Esophagus muscularis mucosa (tissue), 4 donors: ENCODE measurements at regions not wholly inside any gene's neighbourhood (a gene's known extent, or its start where the extent isn't known, plus 50 kb on each side); places are given as distances from the start of the nearest gene placed in this dataset.

Experiments used
- DNase-seq: peaks from one replicate; pipeline ENCODE4 v3.0.0-alpha.2; 2017; ENCODE audit errors: extremely low spot score
- H3K27ac ChIP-seq, 4 donors: fragments of 200-600 bp; sonication (generic); replicated peaks in 1 of 4; 1 replicate in 3 of 4; 2 replicates in 1 of 4; pipeline ENCODE4 v1.5.1; 2016 to 2019; ENCODE audit warnings: mild to moderate bottlenecking in 1 of 4
- H3K27me3 ChIP-seq, 4 donors: fragments of 200-600 bp; sonication (generic); one replicate each; pipeline versions ENCODE4 v1.5.1 to v1.6.0; 2016 to 2019
- H3K36me3 ChIP-seq, 4 donors: fragments of 200-600 bp; sonication (generic); one replicate each; pipeline ENCODE4 v1.5.1; 2016 to 2019
- H3K4me1 ChIP-seq, 4 donors: fragments of 200-600 bp; sonication (generic); one replicate each; pipeline ENCODE4 v1.5.1; 2016 to 2019
- H3K4me3 ChIP-seq, 4 donors: fragments of 200-600 bp; sonication (generic); 1 replicate in 2 of 4; 2 replicates in 2 of 4; pipeline ENCODE4 v1.5.1; 2016 to 2019; ENCODE audit warnings: mild to moderate bottlenecking in 4 of 4, moderate library complexity in 1 of 4
- H3K9me3 ChIP-seq, 4 donors: fragments of 200-600 bp; sonication (generic); 1 replicate in 3 of 4; 2 replicates in 1 of 4; pipeline ENCODE4 v1.5.1; 2016 to 2019
- EP300 ChIP-seq: sonication (generic); formaldehyde crosslinking; IDR thresholded peaks from one replicate; pipeline ENCODE4 v1.6.1; 2017; ENCODE audit warnings: antibody characterized with exemption
- POLR2A ChIP-seq: fragments of 450-650 bp; IDR thresholded peaks from one replicate; pipeline ENCODE4 v1.6.1; 2017; ENCODE audit warnings: antibody characterized with exemption, moderate library complexity, mild to moderate bottlenecking, low read depth
- POLR2AphosphoS5 ChIP-seq, 2 donors: sonication (generic); formaldehyde crosslinking; IDR thresholded peaks; one replicate each; pipeline ENCODE4 v1.6.1; 2017; ENCODE audit warnings: antibody characterized with exemption in 2 of 2
- WGBS: methylation state at CpG from one replicate; pipeline ENCODE4 v1.1.5; 2018; 5-methylcytosine and 5-hydroxymethylcytosine counted together
- intact Hi-C: fragments of 100-400 bp; cut with DNase I; formaldehyde crosslinking; loops from one replicate; pipeline ENCODE4 v1.15.1; 2023
- TF ChIP-seq, protein P1 (sequence below), 3 experiments: fragments of 200-600 bp in 2 of 3; fragments of 450-650 bp in 1 of 3; sonication (generic) in 2 of 3; IDR thresholded peaks; one replicate each; pipeline ENCODE4 v1.5.1; 2017 to 2019; ENCODE audit warnings: antibody characterized with exemption in 3 of 3, mild to moderate bottlenecking in 2 of 3, moderate library complexity in 1 of 3

DNA sequence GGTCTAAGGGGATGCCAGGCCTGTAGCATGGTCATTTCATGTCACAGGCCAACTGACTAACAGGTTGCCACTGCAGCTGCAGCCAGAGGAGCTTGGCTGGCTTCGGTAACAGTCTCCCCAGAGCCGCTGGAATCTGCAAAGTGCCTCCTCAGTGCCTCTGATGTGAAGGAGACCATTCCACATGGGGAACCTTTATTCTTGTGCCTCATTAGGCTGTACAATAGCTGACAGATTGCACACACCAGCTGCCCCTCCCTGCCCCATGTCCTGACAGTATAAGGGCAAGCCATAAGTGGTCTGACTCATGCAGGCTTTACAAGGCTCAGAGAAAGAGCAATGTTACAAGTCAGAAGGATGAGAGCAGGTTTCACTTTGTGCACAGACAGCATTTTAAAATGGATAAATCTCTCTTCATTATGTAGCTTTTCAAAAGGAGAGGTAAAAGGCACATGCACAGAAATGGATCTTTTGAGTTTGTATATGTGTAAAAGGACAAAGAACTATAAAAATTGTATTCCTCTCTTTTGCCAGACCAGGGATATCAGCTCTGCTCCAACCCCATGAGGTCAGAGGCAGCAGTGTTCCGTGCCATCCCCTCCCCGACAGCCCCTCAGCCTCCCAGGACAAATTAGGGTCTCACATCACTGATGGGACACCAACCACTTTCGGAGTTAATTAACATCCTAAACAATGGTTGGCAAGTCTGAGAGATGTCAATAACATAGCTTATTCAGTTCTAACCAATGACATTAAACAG, 467.8 kb downstream of the TMEM232 start:
- no peaks in the 10 kb centered on the region for H3K9me3 ChIP-seq
- intact Hi-C loops, result no loop called here
- H3K4me3 ChIP-seq, result no peak overlapping the region
- TF ChIP-seq, protein P1, sequence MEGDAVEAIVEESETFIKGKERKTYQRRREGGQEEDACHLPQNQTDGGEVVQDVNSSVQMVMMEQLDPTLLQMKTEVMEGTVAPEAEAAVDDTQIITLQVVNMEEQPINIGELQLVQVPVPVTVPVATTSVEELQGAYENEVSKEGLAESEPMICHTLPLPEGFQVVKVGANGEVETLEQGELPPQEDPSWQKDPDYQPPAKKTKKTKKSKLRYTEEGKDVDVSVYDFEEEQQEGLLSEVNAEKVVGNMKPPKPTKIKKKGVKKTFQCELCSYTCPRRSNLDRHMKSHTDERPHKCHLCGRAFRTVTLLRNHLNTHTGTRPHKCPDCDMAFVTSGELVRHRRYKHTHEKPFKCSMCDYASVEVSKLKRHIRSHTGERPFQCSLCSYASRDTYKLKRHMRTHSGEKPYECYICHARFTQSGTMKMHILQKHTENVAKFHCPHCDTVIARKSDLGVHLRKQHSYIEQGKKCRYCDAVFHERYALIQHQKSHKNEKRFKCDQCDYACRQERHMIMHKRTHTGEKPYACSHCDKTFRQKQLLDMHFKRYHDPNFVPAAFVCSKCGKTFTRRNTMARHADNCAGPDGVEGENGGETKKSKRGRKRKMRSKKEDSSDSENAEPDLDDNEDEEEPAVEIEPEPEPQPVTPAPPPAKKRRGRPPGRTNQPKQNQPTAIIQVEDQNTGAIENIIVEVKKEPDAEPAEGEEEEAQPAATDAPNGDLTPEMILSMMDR (IDR thresholded peaks at IDR 0.05), result no peak
- TF ChIP-seq POLR2AphosphoS5 (IDR thresholded peaks at IDR 0.05), result no peak
- no peak for TF ChIP-seq POLR2A
- TF ChIP-seq EP300, result no peak
- WGBS, result 80% methylated on average over 3 of the region's 5 CpGs
- DNase-seq, result no peak
- no peaks in the 10 kb centered on the region for H3K4me1 ChIP-seq
- H3K27ac ChIP-seq, result no peak overlapping the region
- no peaks in the 10 kb centered on the region for H3K36me3 ChIP-seq
- no peaks in the 10 kb centered on the region for H3K27me3 ChIP-seq

DNA sequence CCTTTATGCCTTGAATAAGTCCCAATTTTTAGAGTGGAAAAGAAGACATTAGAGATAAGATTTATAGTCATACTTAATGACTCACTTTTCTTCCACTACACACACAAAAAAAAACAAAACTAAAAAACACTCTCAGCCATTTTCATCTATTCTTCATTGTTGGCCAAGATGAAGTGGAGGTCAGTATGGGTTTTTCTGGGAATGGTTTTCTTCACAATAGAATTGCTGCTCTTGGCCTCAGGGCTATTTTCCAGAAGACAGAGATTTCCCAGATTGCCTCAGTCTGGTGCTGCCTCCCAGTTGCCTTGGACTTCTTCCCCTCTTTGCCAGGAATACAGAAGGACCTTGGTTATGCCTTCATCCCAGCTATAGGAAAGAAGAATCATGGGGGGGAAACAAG, 463.7 kb downstream of the TMEM232 start:
- Histone ChIP-seq H3K4me1 (no peaks in the 10 kb centered on the region), H3K27me3 (no peaks in the 10 kb centered on the region), H3K9me3 (no peaks in the 10 kb centered on the region), H3K4me3 (no peak overlapping the region), H3K27ac (no peak overlapping the region), H3K36me3 (no peaks in the 10 kb centered on the region)
- TF ChIP-seq EP300 (no peak), POLR2AphosphoS5 (IDR thresholded peaks at IDR 0.05) (no peak), POLR2A (no peak)
- TF ChIP-seq, protein P1 (IDR thresholded peaks at IDR 0.05), result no peak
- intact Hi-C loops, result no loop called here
- no peak for DNase-seq

DNA sequence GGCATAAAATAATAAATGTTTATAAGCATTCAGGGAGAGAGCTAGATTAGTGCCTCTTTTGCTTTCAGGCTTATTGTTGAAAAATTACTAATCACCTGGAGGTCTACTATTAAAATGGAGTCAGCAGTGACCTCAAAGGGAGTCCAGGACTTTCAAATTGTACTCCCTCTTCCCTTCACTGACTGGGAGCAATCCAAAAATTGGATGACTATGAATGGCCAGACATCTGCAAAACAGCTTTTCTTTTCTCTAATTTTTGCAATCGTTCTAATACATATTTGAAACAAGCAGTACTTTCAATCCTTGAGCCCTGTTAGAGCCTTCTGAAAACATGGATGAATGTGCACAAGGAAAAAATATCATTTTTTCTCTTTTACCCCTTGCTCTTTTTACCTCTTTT, 461.8 kb downstream of the TMEM232 start:
- TF ChIP-seq, protein P1 (IDR thresholded peaks at IDR 0.05), result no peak
- TF ChIP-seq POLR2AphosphoS5 (IDR thresholded peaks at IDR 0.05), result no peak
- no peak for TF ChIP-seq POLR2A
- no peak for TF ChIP-seq EP300

DNA sequence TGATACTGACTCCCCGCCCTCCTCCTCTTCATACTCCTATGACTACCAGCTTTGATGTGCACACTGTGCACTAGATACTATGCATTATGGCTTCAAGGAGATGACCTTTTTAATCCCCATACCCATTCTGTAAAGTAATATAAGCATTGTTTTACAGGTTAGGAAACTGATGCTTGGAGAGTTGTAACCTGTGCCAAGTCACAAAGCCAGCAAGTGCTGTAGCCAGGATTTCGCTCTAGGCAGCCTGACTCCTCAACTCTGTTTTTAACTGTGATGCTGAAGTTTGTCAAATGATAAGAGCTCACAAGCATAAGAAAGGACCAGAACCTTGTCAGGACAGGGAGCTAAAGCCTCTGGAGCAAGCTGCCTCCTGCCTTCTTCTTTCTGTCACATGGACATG, 461.3 kb downstream of the TMEM232 start:
- TF ChIP-seq, protein P1 (IDR thresholded peaks at IDR 0.05), result no peak
- no peak for TF ChIP-seq EP300
- TF ChIP-seq POLR2AphosphoS5 (IDR thresholded peaks at IDR 0.05), result no peak
- TF ChIP-seq POLR2A, result no peak
- H3K9me3 ChIP-seq, result no peaks in the 10 kb centered on the region
- intact Hi-C loops, result no loop called here
- no peak for DNase-seq
- 66% methylated on average over 2 of the region's 2 CpGs for whole genome bisulfite sequencing
- H3K27ac ChIP-seq, result no peak overlapping the region
- no peaks in the 10 kb centered on the region for H3K27me3 ChIP-seq
- no peaks in the 10 kb centered on the region for H3K4me1 ChIP-seq
- H3K36me3 ChIP-seq, result no peaks in the 10 kb centered on the region
- no peak overlapping the region for H3K4me3 ChIP-seq

More for the DNA sequence above, 461.8 kb downstream of the TMEM232 start:
- no peaks in the 10 kb centered on the region for H3K36me3 ChIP-seq
- H3K9me3 ChIP-seq, result no peaks in the 10 kb centered on the region
- H3K27ac ChIP-seq, result no peak overlapping the region
- no peaks in the 10 kb centered on the region for H3K4me1 ChIP-seq
- H3K27me3 ChIP-seq, result no peaks in the 10 kb centered on the region
- H3K4me3 ChIP-seq, result no peak overlapping the region
- intact Hi-C loops, result no loop called here
- WGBS, result 48% methylated on average over 1 of the region's 1 CpG
- DNase-seq, result no peak

DNA sequence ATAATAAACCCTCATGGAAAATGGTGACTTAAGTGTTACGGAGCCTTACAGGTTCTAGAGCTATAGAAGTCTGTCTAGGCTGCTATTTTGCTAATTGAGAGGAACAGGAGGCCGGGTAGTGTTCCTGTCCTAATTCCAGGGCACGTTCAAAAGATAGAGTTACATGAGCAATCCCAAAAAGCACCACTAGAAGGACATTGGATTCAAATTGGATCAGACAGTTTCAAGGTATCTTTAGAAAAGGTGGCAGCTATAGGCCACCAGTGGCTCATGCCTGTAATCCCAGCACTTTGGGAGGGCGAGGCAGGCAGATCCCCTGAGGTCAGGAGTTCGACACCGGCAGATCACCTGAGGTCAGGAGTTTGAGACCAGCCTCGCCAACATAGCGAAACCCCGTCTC, 458.8 kb downstream of the TMEM232 start:
- DNase-seq, result no peak
- no peak for TF ChIP-seq EP300
- TF ChIP-seq POLR2A, result no peak
- TF ChIP-seq POLR2AphosphoS5 (IDR thresholded peaks at IDR 0.05), result no peak
- TF ChIP-seq, protein P1 (IDR thresholded peaks at IDR 0.05), result no peak
- no peak overlapping the region for H3K4me3 ChIP-seq
- H3K27me3 ChIP-seq, result no peaks in the 10 kb centered on the region
- no peaks in the 10 kb centered on the region for H3K4me1 ChIP-seq
- H3K9me3 ChIP-seq, result no peaks in the 10 kb centered on the region
- no peaks in the 10 kb centered on the region for H3K36me3 ChIP-seq
- intact Hi-C loops, result no loop called here
- 92% methylated on average over 9 of the region's 9 CpGs for WGBS
- no peak overlapping the region for H3K27ac ChIP-seq
